Activated CD4-positive, alpha-beta T cell treated with anti-CD3 and anti-CD28 coated beads for 36 hours (primary cell): ENCODE measurements at regions not wholly inside any gene's neighbourhood (a gene's known extent, or its start where the extent isn't known, plus 50 kb on each side); places are given as distances from the start of the nearest gene placed in this dataset.
"Not testable (repeated sequence)": the region's sequence is repeated elsewhere in the genome, so short reads cannot be mapped to it uniquely, and the experiment has no call there.

ENCODE experiments used
- ATAC-seq: fragments of 200-7000 bp; cut with Tn5 transposase; one replicate; pipeline ENCODE4 v1.10.0; 2021; ENCODE audit warnings: mild to moderate bottlenecking, moderate library complexity
- CTCF ChIA-PET: fragments of 350-600 bp; sonication (Branson Sonifier 250); formaldehyde crosslinking; loops from one replicate; lab custom pipeline; 2021; ENCODE audit warnings: antibody characterized with exemption; lab: Charles Lee
- POLR2A ChIA-PET: fragments of 350-600 bp; sonication (Branson Sonifier 250); formaldehyde crosslinking; loops from one replicate; lab custom pipeline; 2021; ENCODE audit warnings: antibody characterized with exemption, inconsistent platforms; lab: Charles Lee
- DNase-seq: peaks from one replicate; pipeline ENCODE4 v3.0.0-alpha.2; 2020
- H3K27ac Mint-ChIP-seq: one replicate; pipeline ENCODE4 v1.8.0; 2021; ENCODE audit warnings: mixed read lengths
- H3K27me3 Mint-ChIP-seq: one replicate; pipeline ENCODE4 v1.8.0; 2021; ENCODE audit warnings: mixed read lengths
- H3K36me3 Mint-ChIP-seq: one replicate; pipeline ENCODE4 v1.8.0; 2021; ENCODE audit warnings: low read depth, mixed read lengths
- H3K4me1 Mint-ChIP-seq: one replicate; pipeline ENCODE4 v1.8.0; 2021; ENCODE audit warnings: mixed read lengths
- H3K4me3 Mint-ChIP-seq: one replicate; pipeline ENCODE4 v1.8.0; 2021; ENCODE audit warnings: mild to moderate bottlenecking, moderate library complexity, mixed read lengths
- H3K9me3 Mint-ChIP-seq: one replicate; pipeline ENCODE4 v1.8.0; 2021; ENCODE audit warnings: low read depth, mixed read lengths
- intact Hi-C, 2 experiments: fragments of 100-400 bp; cut with DNase I in 1 of 2; cut with micrococcal nuclease in 1 of 2; formaldehyde crosslinking; loops; one replicate each; pipeline versions ENCODE4 v1.14.2 to v1.15.1; 2022 to 2024; cut with DNase I, micrococcal nuclease

DNA sequence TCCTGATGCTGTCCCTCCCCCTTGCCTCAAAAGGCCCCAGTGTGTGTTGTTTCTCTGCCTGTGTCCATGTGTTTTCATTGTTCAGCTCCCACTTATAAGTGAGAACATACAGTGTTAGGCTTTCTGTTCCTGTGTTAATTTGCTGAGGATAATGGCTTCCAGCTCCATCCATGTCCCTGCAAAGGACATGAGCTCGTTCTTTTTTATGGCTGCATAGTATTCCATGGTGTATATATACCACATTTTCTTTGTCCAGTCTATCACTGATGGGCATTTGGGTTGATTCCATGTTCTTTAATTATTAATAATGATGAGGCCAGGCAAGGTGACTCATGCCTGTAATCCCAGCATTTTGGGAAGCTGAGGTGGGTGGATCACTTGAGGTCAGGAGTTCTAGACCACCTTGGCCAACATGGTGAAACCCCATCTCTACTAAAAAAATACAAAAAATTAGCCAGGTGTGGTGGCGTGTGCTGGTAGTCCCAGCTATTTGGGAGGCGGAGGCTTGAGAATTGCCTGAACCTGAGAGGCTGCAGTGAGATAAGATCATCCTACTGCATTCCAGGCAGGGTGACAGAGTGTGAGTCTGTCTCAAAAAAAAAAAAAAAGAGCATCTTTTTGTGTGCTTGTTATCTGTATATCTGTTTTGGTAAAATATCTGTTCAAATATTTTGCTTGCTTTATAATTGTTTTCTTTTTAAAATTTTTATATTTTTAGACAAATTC is 78.0 kb upstream of the CLINT1 start:
- H3K27me3 Mint-ChIP-seq, H3K4me1 Mint-ChIP-seq, ATAC-seq, DNase-seq, intact Hi-C loops, H3K4me3 Mint-ChIP-seq, POLR2A ChIA-PET, H3K36me3 Mint-ChIP-seq, H3K9me3 Mint-ChIP-seq, H3K27ac Mint-ChIP-seq: not testable (repeated sequence)
- CTCF ChIA-PET: interaction anchor here (0.9 to 3.1 kb wide), 3 partner anchors 13 to 81 kb away, joined by 4 to 16 read pairs (median 4); no protein-coding TSS in a partner anchor

GRCh38 chr5:157934600-157934999 is 75.7 kb upstream of the CLINT1 start:
- POLR2A ChIA-PET: no interaction called here
- Mint-ChIP-seq H3K4me3 (no peak overlapping the region), H3K27me3 (no peaks in the 10 kb centered on the region), H3K36me3 (no peaks in the 10 kb centered on the region), H3K27ac (no peak overlapping the region), H3K4me1 (no peaks in the 10 kb centered on the region), H3K9me3 (peaks cover 8% of the 10 kb centered on the region)
- CTCF ChIA-PET: interaction anchor here (0.8 kb wide), 1 partner anchor 141 kb away, joined by 4 read pairs; no protein-coding TSS in a partner anchor
- no peak for DNase-seq
- ATAC-seq: no peak
- intact Hi-C loops: no loop called here

GRCh38 chr5:157933005-157933404 is 74.1 kb upstream of the CLINT1 start:
- intact Hi-C loops: no loop called here
- ATAC-seq: no peak
- CTCF ChIA-PET: interaction anchor here (0.6 to 0.9 kb wide), 2 partner anchors 16 to 116 kb away, joined by 3 to 6 read pairs; no protein-coding TSS in a partner anchor
- no peaks in the 10 kb centered on the region for H3K27me3 Mint-ChIP-seq
- no peaks in the 10 kb centered on the region for H3K4me1 Mint-ChIP-seq
- POLR2A ChIA-PET: no interaction called here
- H3K36me3 Mint-ChIP-seq: no peaks in the 10 kb centered on the region
- no peak overlapping the region for H3K4me3 Mint-ChIP-seq
- DNase-seq: no peak
- H3K27ac Mint-ChIP-seq: no peak overlapping the region
- peaks cover 8% of the 10 kb centered on the region for H3K9me3 Mint-ChIP-seq

DNA sequence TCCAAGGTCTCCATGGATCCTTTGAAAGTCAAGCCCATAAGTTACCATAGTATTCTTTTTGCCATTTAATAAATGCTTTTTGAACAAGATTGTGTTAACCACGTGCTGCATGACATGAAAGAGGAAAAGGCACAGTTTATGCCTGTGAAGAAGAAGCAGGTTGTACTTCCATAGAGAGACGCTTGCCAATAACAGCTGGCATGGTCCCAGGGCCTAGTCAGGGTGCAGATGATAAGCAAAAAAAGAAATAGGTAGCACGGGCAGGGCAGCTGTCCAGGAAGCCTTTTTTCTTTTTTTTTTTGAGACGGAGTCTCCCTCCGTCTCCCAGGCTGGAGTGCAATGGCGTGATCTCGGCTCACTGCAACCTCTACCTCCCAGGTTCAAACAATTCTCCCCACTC is 71.8 kb upstream of the CLINT1 start:
- ChIA-PET POLR2A (no interaction called here), CTCF (no interaction called here)
- DNase-seq (no peak), ATAC-seq (no peak)
- Mint-ChIP-seq H3K4me1 (no peaks in the 10 kb centered on the region), H3K4me3 (no peak overlapping the region), H3K9me3 (peaks cover 8% of the 10 kb centered on the region), H3K27me3 (no peaks in the 10 kb centered on the region), H3K27ac (no peak overlapping the region), H3K36me3 (no peaks in the 10 kb centered on the region)
- intact Hi-C loops: no loop called here

DNA sequence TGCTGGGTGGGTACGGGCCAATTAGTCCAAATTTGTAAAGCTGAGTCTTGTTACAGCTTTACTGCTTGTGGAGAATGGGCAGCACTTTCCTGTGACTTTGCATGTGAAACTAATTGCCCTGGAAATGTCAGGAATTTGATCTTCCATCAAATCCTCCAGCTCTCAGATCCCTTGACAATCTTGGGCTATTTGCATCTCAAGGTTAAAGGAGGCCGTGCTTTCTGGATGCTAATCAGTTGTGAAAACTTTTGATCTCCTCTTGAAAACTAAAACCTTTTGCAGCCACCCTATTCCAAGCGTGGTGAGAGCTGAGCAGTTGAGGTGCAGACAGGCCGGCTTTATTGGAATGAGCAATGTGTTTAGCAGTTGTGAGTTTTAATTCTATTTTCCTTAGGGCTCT is 68.0 kb upstream of the CLINT1 start:
- ChIA-PET CTCF (interaction anchor here (0.7 to 1.1 kb wide), 2 partner anchors 22 to 184 kb away, joined by 3 to 4 read pairs; no protein-coding TSS in a partner anchor), POLR2A (no interaction called here)
- ATAC-seq (no peak), DNase-seq (no peak)
- intact Hi-C loops: no loop called here
- Mint-ChIP-seq H3K27me3 (no peaks in the 10 kb centered on the region), H3K27ac (no peak overlapping the region), H3K9me3 (no peaks in the 10 kb centered on the region), H3K36me3 (no peaks in the 10 kb centered on the region), H3K4me3 (no peak overlapping the region), H3K4me1 (peaks cover 3% of the 10 kb centered on the region)

DNA sequence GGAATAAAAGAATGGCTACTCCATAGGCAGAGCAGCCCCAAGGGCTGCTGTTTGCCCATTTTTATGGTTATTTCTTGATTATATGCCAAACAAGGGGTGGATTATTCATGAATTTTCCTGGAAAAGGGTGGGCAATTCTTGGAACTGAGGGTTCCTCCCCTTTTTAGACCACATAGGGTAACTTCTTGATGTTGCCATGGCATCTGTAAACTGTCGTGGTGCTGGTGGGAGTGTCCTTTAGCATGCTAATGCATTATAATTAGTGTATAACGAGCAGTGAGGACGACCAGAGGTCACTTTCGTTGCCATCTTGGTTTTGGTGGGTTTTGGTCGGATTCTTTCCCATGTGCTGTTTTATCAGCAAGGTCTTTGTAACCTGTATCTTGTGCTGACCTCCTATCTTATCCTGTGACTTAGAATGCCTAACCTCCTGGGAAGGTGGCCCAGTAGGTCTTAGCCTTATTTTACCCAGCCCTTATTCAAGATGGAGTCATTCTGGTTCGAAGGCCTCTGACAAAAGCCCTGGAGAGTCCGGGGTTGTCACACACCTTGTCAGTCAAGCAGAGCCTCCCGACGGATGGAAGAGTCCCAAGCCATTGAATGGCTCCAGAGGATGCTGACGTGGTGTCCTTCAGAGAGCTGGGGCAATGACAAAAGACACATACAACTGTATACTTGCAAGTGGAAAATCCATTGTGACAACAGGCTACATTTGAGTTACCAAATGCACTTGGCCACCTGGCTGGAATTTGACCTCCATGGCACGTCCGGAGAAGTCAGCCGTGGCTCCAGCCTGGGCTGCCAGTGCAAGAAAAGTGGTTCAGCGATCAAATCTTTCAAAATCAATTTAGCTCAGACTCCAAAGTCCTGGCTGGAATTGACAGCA is 67.1 kb upstream of the CLINT1 start:
- no peak for DNase-seq
- Mint-ChIP-seq H3K4me1 (peaks cover 3% of the 10 kb centered on the region), H3K9me3 (no peaks in the 10 kb centered on the region), H3K36me3 (no peaks in the 10 kb centered on the region), H3K4me3 (no peak overlapping the region), H3K27me3 (no peaks in the 10 kb centered on the region), H3K27ac (no peak overlapping the region)
- CTCF ChIA-PET: interaction anchor here (0.6 to 2.0 kb wide), 4 partner anchors 23 to 868 kb away, joined by 3 to 6 read pairs (median 4); no protein-coding TSS in a partner anchor
- intact Hi-C loops: no loop called here
- ATAC-seq: no peak
- POLR2A ChIA-PET: no interaction called here

GRCh38 chr5:157924931-157925729 is 66.2 kb upstream of the CLINT1 start:
- ChIA-PET POLR2A (no interaction called here), CTCF (interaction anchor here (0.9 to 2.0 kb wide), 2 partner anchors 106 to 108 kb away, joined by 4 to 6 read pairs; no protein-coding TSS in a partner anchor)
- Mint-ChIP-seq H3K9me3 (no peaks in the 10 kb centered on the region), H3K36me3 (no peaks in the 10 kb centered on the region), H3K27me3 (no peaks in the 10 kb centered on the region), H3K4me1 (peaks cover 4% of the 10 kb centered on the region), H3K4me3 (no peak overlapping the region), H3K27ac (no peak overlapping the region)
- ATAC-seq (peak; percentile 26), DNase-seq (peak; percentile 35)
- intact Hi-C loops: no loop called here

- H3K9me3 Mint-ChIP-seq: no peaks in the 10 kb centered on the region
- CTCF ChIA-PET: interaction anchor here (0.6 to 1.0 kb wide), 3 partner anchors 64 to 108 kb away, joined by 3 to 4 read pairs (median 3); no protein-coding TSS in a partner anchor
- H3K27ac Mint-ChIP-seq: no peak overlapping the region
- no peaks in the 10 kb centered on the region for H3K36me3 Mint-ChIP-seq
- POLR2A ChIA-PET: no interaction called here
- peaks cover 10% of the 10 kb centered on the region for H3K4me1 Mint-ChIP-seq
- no peak overlapping the region for H3K4me3 Mint-ChIP-seq
- no peak for ATAC-seq
- intact Hi-C loops: no loop called here
- no peaks in the 10 kb centered on the region for H3K27me3 Mint-ChIP-seq
- DNase-seq: no peak
Observed at GRCh38 chr5:157924490-157924889, 65.5 kb upstream of the CLINT1 start.

- Mint-ChIP-seq H3K4me1 (peaks cover 17% of the 10 kb centered on the region), H3K27ac (no peak overlapping the region), H3K4me3 (no peak overlapping the region), H3K9me3 (no peaks in the 10 kb centered on the region), H3K36me3 (no peaks in the 10 kb centered on the region), H3K27me3 (no peaks in the 10 kb centered on the region)
- ATAC-seq: no peak
- ChIA-PET POLR2A (no interaction called here), CTCF (interaction anchor here (0.6 to 1.0 kb wide), 4 partner anchors 25 to 104 kb away, joined by 3 read pairs; no protein-coding TSS in a partner anchor)
- intact Hi-C loops: no loop called here
- no peak for DNase-seq
Observed at GRCh38 chr5:157923765-157924164, 64.8 kb upstream of the CLINT1 start.

DNA sequence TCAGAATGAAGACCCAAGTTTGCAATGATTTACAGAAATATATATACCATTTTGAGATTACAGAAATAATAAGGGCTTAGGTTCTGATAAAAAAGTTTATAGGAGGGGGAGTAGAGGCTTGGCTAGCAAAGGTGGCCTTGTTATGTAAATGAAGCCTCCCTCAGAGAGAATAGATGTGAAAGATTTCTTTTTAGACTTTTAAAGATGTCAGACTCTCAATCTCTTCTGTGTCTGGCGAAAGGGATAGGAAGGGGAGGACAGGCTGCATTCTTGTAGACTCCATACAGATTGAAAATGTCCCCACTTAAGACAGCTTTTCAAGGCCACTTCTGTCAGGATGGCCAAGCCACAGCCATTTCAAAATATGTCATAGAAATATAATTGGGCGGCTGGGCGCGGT is 63.1 kb upstream of the CLINT1 start:
- Mint-ChIP-seq H3K9me3 (no peaks in the 10 kb centered on the region), H3K36me3 (no peaks in the 10 kb centered on the region), H3K4me3 (no peak overlapping the region), H3K27me3 (no peaks in the 10 kb centered on the region), H3K27ac (no peak overlapping the region), H3K4me1 (peaks cover 29% of the 10 kb centered on the region)
- DNase-seq (no peak), ATAC-seq (no peak)
- intact Hi-C loops: no loop called here
- ChIA-PET CTCF (interaction anchor here (1.0 kb wide), 1 partner anchor 43 kb away, joined by 3 read pairs; no protein-coding TSS in a partner anchor), POLR2A (no interaction called here)

DNA sequence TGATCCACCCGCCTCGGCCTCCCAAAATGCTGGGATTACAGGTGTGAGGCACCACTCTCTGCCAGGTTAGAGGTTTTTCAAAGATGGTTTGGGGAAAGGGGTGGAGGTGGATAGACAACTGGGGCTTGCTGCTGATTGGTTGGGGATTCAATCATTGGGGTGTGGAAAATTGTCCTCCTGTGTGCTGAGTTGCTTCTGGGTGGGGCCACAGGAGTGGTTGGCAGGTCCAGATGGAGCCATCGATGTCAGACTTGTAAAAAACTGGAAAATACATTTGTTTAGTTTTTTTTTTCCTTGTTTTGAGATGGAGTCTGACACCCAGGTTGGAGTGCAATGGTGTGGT is 61.9 kb upstream of the CLINT1 start:
- Mint-ChIP-seq H3K9me3 (no peaks in the 10 kb centered on the region), H3K4me3 (no peak overlapping the region), H3K4me1 (peaks cover 29% of the 10 kb centered on the region), H3K27ac (no peak overlapping the region), H3K36me3 (no peaks in the 10 kb centered on the region), H3K27me3 (no peaks in the 10 kb centered on the region)
- ATAC-seq (no peak), DNase-seq (no peak)
- ChIA-PET CTCF (interaction anchor here (0.6 to 2.4 kb wide), 5 partner anchors 40 to 109 kb away, joined by 3 to 9 read pairs (median 5); no protein-coding TSS in a partner anchor), POLR2A (no interaction called here)
- intact Hi-C loops: no loop called here
